GM23338 (cell line): ENCODE measurements at regions not wholly inside any gene's neighbourhood (a gene's known extent, or its start where the extent isn't known, plus 50 kb on each side); places are given as distances from the start of the nearest gene placed in this dataset.

Source experiments
- CREB1 ChIP-seq: fragments of 250-450 bp; sonication (Bioruptor Pico); IDR thresholded peaks from 2 replicates; pipeline ENCODE4 v1.5.0; 2020; ENCODE audit warnings: low read depth, mild to moderate bottlenecking, moderate library complexity
- EZH2 ChIP-seq: fragments of 200-600 bp; sonication (generic); IDR thresholded peaks from one replicate; pipeline ENCODE4 v1.8.0; 2017; ENCODE audit warnings: antibody characterized with exemption, mild to moderate bottlenecking, low read depth; ENCODE audit not compliant: unreplicated experiment
- EZH2phosphoT487 ChIP-seq: fragments of 200-600 bp; sonication (generic); IDR thresholded peaks from one replicate; pipeline ENCODE4 v1.8.1; 2018; ENCODE audit warnings: antibody characterized with exemption; ENCODE audit not compliant: unreplicated experiment
- JUNB ChIP-seq: IDR thresholded peaks from one replicate; pipeline ENCODE4 v1.6.1; 2016; ENCODE audit warnings: antibody characterized with exemption; ENCODE audit not compliant: unreplicated experiment
- NANOG ChIP-seq: IDR thresholded peaks from 2 replicates; pipeline ENCODE4 v1.6.1; 2016; ENCODE audit warnings: antibody characterized with exemption, borderline replicate concordance
- POLR2AphosphoS5 ChIP-seq: IDR thresholded peaks from 2 replicates; pipeline ENCODE4 v1.6.1; 2016; ENCODE audit warnings: antibody characterized with exemption, low read depth
- STAT1 ChIP-seq: IDR thresholded peaks from one replicate; pipeline ENCODE4 v1.6.1; 2016; ENCODE audit warnings: antibody characterized with exemption; ENCODE audit not compliant: unreplicated experiment
- TF ChIP-seq, protein P1 (sequence below), 2 experiments: fragments of 200-600 bp in 1 of 2; sonication (generic) in 1 of 2; conservative IDR thresholded peaks; 2 replicates each; pipeline versions ENCODE4 v1.5.1 to v1.6.1; 2016 to 2017; ENCODE audit warnings: antibody characterized with exemption in 2 of 2, low read depth in 2 of 2, mild to moderate bottlenecking in 2 of 2, moderate library complexity in 1 of 2
- TF ChIP-seq, protein P2 (sequence below): IDR thresholded peaks from one replicate; pipeline ENCODE4 v1.6.1; 2018; ENCODE audit warnings: antibody characterized with exemption; ENCODE audit not compliant: unreplicated experiment
- TF ChIP-seq, protein P3 (sequence below): fragments of 250-450 bp; sonication (Bioruptor Pico); IDR thresholded peaks from 2 replicates; pipeline ENCODE4 v1.5.0; 2020; ENCODE audit warnings: mild to moderate bottlenecking, moderate library complexity
- TF ChIP-seq, protein P4 (sequence below): IDR thresholded peaks from 2 replicates; pipeline ENCODE4 v1.6.1; 2016; ENCODE audit warnings: antibody characterized with exemption

DNA sequence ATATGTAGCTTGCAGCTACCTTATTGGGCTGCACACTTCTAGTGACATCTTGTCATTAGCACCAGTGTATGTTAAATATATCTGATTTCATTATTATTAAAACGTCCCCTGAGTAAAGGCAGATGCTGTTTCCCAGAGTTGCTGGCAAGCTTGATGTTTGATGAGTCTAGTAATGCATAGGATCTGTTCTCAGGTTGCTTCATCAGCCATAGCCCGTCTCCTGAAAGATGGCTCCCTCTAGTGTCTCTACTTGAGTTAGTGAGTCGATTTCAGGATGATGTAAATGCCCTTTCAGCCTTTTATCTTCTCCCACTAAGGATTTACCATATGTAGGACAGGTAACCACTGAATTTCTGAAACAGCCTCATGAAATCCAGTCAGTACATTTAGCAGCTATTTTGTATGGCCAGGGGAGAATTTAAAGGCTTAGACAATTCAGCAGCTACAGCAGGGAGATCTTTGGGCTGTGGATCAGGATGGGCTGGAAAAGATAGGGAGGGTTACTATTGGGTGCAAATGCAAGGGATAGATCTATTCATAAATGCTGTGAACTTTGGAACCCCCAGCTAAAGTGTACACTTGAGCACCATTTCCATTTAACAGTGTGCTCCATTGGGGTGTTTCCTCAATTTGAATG is 376.3 kb downstream of the CNTNAP4 start:
- TF ChIP-seq, protein P1, sequence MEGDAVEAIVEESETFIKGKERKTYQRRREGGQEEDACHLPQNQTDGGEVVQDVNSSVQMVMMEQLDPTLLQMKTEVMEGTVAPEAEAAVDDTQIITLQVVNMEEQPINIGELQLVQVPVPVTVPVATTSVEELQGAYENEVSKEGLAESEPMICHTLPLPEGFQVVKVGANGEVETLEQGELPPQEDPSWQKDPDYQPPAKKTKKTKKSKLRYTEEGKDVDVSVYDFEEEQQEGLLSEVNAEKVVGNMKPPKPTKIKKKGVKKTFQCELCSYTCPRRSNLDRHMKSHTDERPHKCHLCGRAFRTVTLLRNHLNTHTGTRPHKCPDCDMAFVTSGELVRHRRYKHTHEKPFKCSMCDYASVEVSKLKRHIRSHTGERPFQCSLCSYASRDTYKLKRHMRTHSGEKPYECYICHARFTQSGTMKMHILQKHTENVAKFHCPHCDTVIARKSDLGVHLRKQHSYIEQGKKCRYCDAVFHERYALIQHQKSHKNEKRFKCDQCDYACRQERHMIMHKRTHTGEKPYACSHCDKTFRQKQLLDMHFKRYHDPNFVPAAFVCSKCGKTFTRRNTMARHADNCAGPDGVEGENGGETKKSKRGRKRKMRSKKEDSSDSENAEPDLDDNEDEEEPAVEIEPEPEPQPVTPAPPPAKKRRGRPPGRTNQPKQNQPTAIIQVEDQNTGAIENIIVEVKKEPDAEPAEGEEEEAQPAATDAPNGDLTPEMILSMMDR (conservative IDR thresholded peaks at IDR 0.05; ENCODE audit: low read depth in 2 of 2): peak; percentile 76 to 93
- TF ChIP-seq, protein P2, sequence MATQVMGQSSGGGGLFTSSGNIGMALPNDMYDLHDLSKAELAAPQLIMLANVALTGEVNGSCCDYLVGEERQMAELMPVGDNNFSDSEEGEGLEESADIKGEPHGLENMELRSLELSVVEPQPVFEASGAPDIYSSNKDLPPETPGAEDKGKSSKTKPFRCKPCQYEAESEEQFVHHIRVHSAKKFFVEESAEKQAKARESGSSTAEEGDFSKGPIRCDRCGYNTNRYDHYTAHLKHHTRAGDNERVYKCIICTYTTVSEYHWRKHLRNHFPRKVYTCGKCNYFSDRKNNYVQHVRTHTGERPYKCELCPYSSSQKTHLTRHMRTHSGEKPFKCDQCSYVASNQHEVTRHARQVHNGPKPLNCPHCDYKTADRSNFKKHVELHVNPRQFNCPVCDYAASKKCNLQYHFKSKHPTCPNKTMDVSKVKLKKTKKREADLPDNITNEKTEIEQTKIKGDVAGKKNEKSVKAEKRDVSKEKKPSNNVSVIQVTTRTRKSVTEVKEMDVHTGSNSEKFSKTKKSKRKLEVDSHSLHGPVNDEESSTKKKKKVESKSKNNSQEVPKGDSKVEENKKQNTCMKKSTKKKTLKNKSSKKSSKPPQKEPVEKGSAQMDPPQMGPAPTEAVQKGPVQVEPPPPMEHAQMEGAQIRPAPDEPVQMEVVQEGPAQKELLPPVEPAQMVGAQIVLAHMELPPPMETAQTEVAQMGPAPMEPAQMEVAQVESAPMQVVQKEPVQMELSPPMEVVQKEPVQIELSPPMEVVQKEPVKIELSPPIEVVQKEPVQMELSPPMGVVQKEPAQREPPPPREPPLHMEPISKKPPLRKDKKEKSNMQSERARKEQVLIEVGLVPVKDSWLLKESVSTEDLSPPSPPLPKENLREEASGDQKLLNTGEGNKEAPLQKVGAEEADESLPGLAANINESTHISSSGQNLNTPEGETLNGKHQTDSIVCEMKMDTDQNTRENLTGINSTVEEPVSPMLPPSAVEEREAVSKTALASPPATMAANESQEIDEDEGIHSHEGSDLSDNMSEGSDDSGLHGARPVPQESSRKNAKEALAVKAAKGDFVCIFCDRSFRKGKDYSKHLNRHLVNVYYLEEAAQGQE: no peak
- TF ChIP-seq EZH2phosphoT487 (no peak), JUNB (no peak), POLR2AphosphoS5 (no peak), EZH2 (no peak), STAT1 (no peak), NANOG (no peak), CREB1 (no peak)
- TF ChIP-seq, protein P3, sequence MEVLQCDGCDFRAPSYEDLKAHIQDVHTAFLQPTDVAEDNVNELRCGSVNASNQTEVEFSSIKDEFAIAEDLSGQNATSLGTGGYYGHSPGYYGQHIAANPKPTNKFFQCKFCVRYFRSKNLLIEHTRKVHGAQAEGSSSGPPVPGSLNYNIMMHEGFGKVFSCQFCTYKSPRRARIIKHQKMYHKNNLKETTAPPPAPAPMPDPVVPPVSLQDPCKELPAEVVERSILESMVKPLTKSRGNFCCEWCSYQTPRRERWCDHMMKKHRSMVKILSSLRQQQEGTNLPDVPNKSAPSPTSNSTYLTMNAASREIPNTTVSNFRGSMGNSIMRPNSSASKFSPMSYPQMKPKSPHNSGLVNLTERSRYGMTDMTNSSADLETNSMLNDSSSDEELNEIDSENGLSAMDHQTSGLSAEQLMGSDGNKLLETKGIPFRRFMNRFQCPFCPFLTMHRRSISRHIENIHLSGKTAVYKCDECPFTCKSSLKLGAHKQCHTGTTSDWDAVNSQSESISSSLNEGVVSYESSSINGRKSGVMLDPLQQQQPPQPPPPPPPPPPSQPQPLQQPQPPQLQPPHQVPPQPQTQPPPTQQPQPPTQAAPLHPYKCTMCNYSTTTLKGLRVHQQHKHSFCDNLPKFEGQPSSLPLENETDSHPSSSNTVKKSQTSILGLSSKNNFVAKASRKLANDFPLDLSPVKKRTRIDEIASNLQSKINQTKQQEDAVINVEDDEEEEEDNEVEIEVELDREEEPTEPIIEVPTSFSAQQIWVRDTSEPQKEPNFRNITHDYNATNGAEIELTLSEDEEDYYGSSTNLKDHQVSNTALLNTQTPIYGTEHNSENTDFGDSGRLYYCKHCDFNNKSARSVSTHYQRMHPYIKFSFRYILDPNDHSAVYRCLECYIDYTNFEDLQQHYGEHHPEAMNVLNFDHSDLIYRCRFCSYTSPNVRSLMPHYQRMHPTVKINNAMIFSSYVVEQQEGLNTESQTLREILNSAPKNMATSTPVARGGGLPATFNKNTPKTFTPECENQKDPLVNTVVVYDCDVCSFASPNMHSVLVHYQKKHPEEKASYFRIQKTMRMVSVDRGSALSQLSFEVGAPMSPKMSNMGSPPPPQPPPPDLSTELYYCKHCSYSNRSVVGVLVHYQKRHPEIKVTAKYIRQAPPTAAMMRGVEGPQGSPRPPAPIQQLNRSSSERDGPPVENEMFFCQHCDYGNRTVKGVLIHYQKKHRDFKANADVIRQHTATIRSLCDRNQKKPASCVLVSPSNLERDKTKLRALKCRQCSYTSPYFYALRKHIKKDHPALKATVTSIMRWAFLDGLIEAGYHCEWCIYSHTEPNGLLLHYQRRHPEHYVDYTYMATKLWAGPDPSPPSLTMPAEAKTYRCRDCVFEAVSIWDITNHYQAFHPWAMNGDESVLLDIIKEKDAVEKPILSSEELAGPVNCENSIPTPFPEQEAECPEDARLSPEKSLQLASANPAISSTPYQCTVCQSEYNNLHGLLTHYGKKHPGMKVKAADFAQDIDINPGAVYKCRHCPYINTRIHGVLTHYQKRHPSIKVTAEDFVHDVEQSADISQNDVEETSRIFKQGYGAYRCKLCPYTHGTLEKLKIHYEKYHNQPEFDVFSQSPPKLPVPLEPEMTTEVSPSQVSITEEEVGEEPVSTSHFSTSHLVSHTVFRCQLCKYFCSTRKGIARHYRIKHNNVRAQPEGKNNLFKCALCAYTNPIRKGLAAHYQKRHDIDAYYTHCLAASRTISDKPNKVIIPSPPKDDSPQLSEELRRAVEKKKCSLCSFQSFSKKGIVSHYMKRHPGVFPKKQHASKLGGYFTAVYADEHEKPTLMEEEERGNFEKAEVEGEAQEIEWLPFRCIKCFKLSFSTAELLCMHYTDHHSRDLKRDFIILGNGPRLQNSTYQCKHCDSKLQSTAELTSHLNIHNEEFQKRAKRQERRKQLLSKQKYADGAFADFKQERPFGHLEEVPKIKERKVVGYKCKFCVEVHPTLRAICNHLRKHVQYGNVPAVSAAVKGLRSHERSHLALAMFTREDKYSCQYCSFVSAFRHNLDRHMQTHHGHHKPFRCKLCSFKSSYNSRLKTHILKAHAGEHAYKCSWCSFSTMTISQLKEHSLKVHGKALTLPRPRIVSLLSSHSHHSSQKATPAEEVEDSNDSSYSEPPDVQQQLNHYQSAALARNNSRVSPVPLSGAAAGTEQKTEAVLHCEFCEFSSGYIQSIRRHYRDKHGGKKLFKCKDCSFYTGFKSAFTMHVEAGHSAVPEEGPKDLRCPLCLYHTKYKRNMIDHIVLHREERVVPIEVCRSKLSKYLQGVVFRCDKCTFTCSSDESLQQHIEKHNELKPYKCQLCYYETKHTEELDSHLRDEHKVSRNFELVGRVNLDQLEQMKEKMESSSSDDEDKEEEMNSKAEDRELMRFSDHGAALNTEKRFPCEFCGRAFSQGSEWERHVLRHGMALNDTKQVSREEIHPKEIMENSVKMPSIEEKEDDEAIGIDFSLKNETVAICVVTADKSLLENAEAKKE (CRISPR knock-in tag): no peak
- TF ChIP-seq, protein P4, sequence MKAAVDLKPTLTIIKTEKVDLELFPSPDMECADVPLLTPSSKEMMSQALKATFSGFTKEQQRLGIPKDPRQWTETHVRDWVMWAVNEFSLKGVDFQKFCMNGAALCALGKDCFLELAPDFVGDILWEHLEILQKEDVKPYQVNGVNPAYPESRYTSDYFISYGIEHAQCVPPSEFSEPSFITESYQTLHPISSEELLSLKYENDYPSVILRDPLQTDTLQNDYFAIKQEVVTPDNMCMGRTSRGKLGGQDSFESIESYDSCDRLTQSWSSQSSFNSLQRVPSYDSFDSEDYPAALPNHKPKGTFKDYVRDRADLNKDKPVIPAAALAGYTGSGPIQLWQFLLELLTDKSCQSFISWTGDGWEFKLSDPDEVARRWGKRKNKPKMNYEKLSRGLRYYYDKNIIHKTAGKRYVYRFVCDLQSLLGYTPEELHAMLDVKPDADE: no peak
